DND-41 (cell line): ENCODE measurements at regions not wholly inside any gene's neighbourhood (a gene's known extent, or its start where the extent isn't known, plus 50 kb on each side); places are given as distances from the start of the nearest gene placed in this dataset.

Experiments
- ATAC-seq: fragments of 200-7000 bp; cut with Tn5 transposase; 3 replicates; pipeline ENCODE4 v1.9.1; 2021; ENCODE audit warnings: low read depth; ENCODE audit not compliant: insufficient read depth
- DNase-seq: peaks from one replicate; pipeline ENCODE4 v3.0.0-alpha.2; 2020
- H2AFZ ChIP-seq: 2 replicates; pipeline ENCODE4 v1.6.0; 2012; ENCODE audit warnings: low read depth, low read length
- H3K27ac ChIP-seq: 2 replicates; pipeline ENCODE4 v1.5.1; 2012; ENCODE audit warnings: low read length, inconsistent platforms
- H3K27me3 ChIP-seq: fragments of 200-600 bp; sonication (generic); 2 replicates; pipeline ENCODE4 v1.6.0; 2012; ENCODE audit warnings: low read length, mild to moderate bottlenecking, inconsistent platforms; ENCODE audit not compliant: insufficient read depth, poor library complexity
- H3K36me3 ChIP-seq: 2 replicates; pipeline ENCODE4 v1.5.1; 2012; ENCODE audit warnings: low read length, inconsistent platforms; ENCODE audit not compliant: insufficient read depth
- H3K4me1 ChIP-seq: 2 replicates; pipeline ENCODE4 v1.5.1; 2012; ENCODE audit warnings: mild to moderate bottlenecking, low read length; ENCODE audit not compliant: insufficient read depth
- H3K4me2 ChIP-seq: 2 replicates; pipeline ENCODE4 v1.6.0; 2012; ENCODE audit warnings: mild to moderate bottlenecking, moderate library complexity, low read length, inconsistent platforms; ENCODE audit not compliant: insufficient read depth
- H3K4me3 ChIP-seq, 2 experiments: fragments of 200-600 bp in 1 of 2; shearing (Covaris generic) in 1 of 2; 2 replicates each; pipeline ENCODE4 v1.5.1; 2012 to 2016; ENCODE audit warnings: inconsistent platforms in 2 of 2, low read length in 2 of 2, mild to moderate bottlenecking in 2 of 2, low read depth in 1 of 2, moderate library complexity in 1 of 2
- H3K79me2 ChIP-seq: 2 replicates; pipeline ENCODE4 v1.6.0; 2012; ENCODE audit warnings: low read length, inconsistent platforms; ENCODE audit not compliant: insufficient read depth
- H3K9ac ChIP-seq: 2 replicates; pipeline ENCODE4 v1.6.0; 2012; ENCODE audit warnings: low read depth, mild to moderate bottlenecking, inconsistent platforms, low read length, moderate library complexity
- H3K9me3 ChIP-seq: 2 replicates; pipeline ENCODE4 v1.5.1; 2012; ENCODE audit warnings: low read length, moderate library complexity, mild to moderate bottlenecking, inconsistent platforms; ENCODE audit not compliant: insufficient read depth, severe bottlenecking
- H4K20me1 ChIP-seq: 2 replicates; pipeline ENCODE4 v1.6.0; 2012; ENCODE audit warnings: low read length; ENCODE audit not compliant: insufficient read depth
- CTCF ChIP-seq: IDR thresholded peaks from 2 replicates; pipeline ENCODE4 v1.5.1; 2012; ENCODE audit warnings: borderline replicate concordance, low read length, moderate library complexity, mild to moderate bottlenecking; ENCODE audit not compliant: poor library complexity, severe bottlenecking; ENCODE audit errors: extremely low read depth
- EZH2 ChIP-seq: IDR thresholded peaks from 3 replicates; pipeline ENCODE4 v1.6.1; 2012; ENCODE audit warnings: borderline replicate concordance, low read depth, mild to moderate bottlenecking, moderate library complexity, low read length, inconsistent platforms; ENCODE audit not compliant: severe bottlenecking

- DNase-seq: no peak
- no peaks in the 10 kb centered on the region for H3K79me2 ChIP-seq
- no peaks in the 10 kb centered on the region for H3K9me3 ChIP-seq
These were observed 478.6 kb downstream of the LIG4 start for GRCh38 chr13:107736731-107737130.

GRCh38 chr13:107736170-107736569, 479.2 kb downstream of the LIG4 start:
- H3K36me3 ChIP-seq: no peaks in the 10 kb centered on the region
- no peaks in the 10 kb centered on the region for H3K79me2 ChIP-seq
- no peaks in the 10 kb centered on the region for H3K4me1 ChIP-seq
- no peak overlapping the region for H3K27ac ChIP-seq
- ATAC-seq (no peak), DNase-seq (no peak)
- no peaks in the 10 kb centered on the region for H3K27me3 ChIP-seq
- H3K4me3 ChIP-seq: no peak overlapping the region
- H4K20me1 ChIP-seq: no peaks in the 10 kb centered on the region
- no peak for TF ChIP-seq CTCF
- no peak for TF ChIP-seq EZH2
- H2AFZ ChIP-seq: no peak overlapping the region
- H3K9me3 ChIP-seq: no peaks in the 10 kb centered on the region
- H3K4me2 ChIP-seq: no peak overlapping the region
- H3K9ac ChIP-seq: no peak overlapping the region

More at GRCh38 chr13:107736731-107737130, 478.6 kb downstream of the LIG4 start:
- no peak overlapping the region for H3K4me2 ChIP-seq
- no peaks in the 10 kb centered on the region for H3K36me3 ChIP-seq
- H3K4me1 ChIP-seq: no peaks in the 10 kb centered on the region
- TF ChIP-seq EZH2: no peak
- no peak for TF ChIP-seq CTCF
- H2AFZ ChIP-seq: no peak overlapping the region
- no peak overlapping the region for H3K4me3 ChIP-seq
- H3K27me3 ChIP-seq: no peaks in the 10 kb centered on the region
- ATAC-seq: no peak
- H3K9ac ChIP-seq: no peak overlapping the region
- no peaks in the 10 kb centered on the region for H4K20me1 ChIP-seq
- H3K27ac ChIP-seq: no peak overlapping the region

- Histone ChIP-seq H3K79me2 (no peaks in the 10 kb centered on the region), H3K27ac (no peak overlapping the region), H3K4me1 (no peaks in the 10 kb centered on the region), H3K4me2 (no peak overlapping the region), H3K4me3 (no peak overlapping the region), H2AFZ (no peak overlapping the region), H4K20me1 (no peaks in the 10 kb centered on the region), H3K36me3 (no peaks in the 10 kb centered on the region), H3K27me3 (no peaks in the 10 kb centered on the region), H3K9me3 (no peaks in the 10 kb centered on the region), H3K9ac (no peak overlapping the region)
- TF ChIP-seq EZH2 (no peak), CTCF (no peak)
- ATAC-seq: no peak
- DNase-seq: no peak
These were observed 480.3 kb downstream of the LIG4 start for GRCh38 chr13:107734891-107735625.
